ENCODE measurements at regions not wholly inside any gene's neighbourhood (a gene's known extent, or its start where the extent isn't known, plus 50 kb on each side); places are given as distances from the start of the nearest gene placed in this dataset.

GRCh38 chr10:106296750-106297392 is 867.6 kb downstream of the SORCS1 start:
- in situ Hi-C loops (cut with MboI; ENCODE audit: low sequenced_read_pairs) (no loop called here), dilution Hi-C loops (cut with HindIII; ENCODE audit: low sequenced_read_pairs, unreplicated experiment) (no loop called here), intact Hi-C loops (cut with micrococcal nuclease) (no loop called here)
- Histone ChIP-seq H3K9me1 (ENCODE audit: insufficient read depth, low read length) (no peaks in the 10 kb centered on the region), H4K5ac (ENCODE audit: low read depth, low read length) (no peak overlapping the region), H4K20me1 (ENCODE audit: insufficient read depth, low read length) (no peaks in the 10 kb centered on the region), H3K56ac (ENCODE audit: extremely low read depth, insufficient read depth, low read length) (no peak overlapping the region), H3K18ac (ENCODE audit: low read depth, low read length) (no peak overlapping the region), H2BK15ac (ENCODE audit: low read depth, low read length) (no peak overlapping the region), H2BK5ac (ENCODE audit: low read depth, low read length, poor library complexity, severe bottlenecking) (no peak overlapping the region), H4K91ac (ENCODE audit: insufficient read depth, low read depth, low read length) (no peak overlapping the region), H3K27me3 (ENCODE audit: control insufficient read depth, insufficient read depth, low read length) (no peaks in the 10 kb centered on the region), H4K8ac (ENCODE audit: low read depth in 2 of 2, low read length in 2 of 2) (no peak overlapping the region), H2AK9ac (replicated peaks; ENCODE audit: low read depth, low read length, poor library complexity) (no peak overlapping the region), H3K4me3 (ENCODE audit: insufficient read depth, low read depth, low read length) (no peak overlapping the region), H3K9me3 (ENCODE audit: control insufficient read depth, insufficient read depth, low read length) (no peaks in the 10 kb centered on the region), H3K14ac (replicated peaks; ENCODE audit: low read depth, low read length) (no peak overlapping the region), H3K36me3 (ENCODE audit: control insufficient read depth, insufficient read depth, low read length) (no peaks in the 10 kb centered on the region), H2BK20ac (ENCODE audit: low read depth, low read length) (no peak overlapping the region), H3K79me1 (ENCODE audit: low read depth in 1 of 2, low read length in 2 of 2) (no peaks in the 10 kb centered on the region), H3K4me2 (ENCODE audit: low read depth, low read length) (no peak overlapping the region), H3K23ac (ENCODE audit: low read depth, low read length) (no peak overlapping the region), H3K4me1 (ENCODE audit: control insufficient read depth, insufficient read depth, low read length) (no peaks in the 10 kb centered on the region), H3K27ac (ENCODE audit: insufficient read depth, low read length) (no peak overlapping the region), H3K4ac (ENCODE audit: low read depth, low read length) (no peak overlapping the region), H3K9ac (ENCODE audit: low read depth, low read length) (no peak overlapping the region), H2BK120ac (ENCODE audit: low read depth, low read length) (no peak overlapping the region), H2AFZ (replicated peaks; ENCODE audit: low read length, poor library complexity) (no peak overlapping the region), H2AK5ac (ENCODE audit: low read depth, low read length) (no peak overlapping the region)
- TF ChIP-seq NFE2L2 (IDR thresholded peaks at IDR 0.05; ENCODE audit: low read depth, low read length) (no peak), MAFK (IDR thresholded peaks at IDR 0.05; ENCODE audit: low read depth, low read length) (no peak), ELK1 (IDR thresholded peaks at IDR 0.05; ENCODE audit: borderline replicate concordance, low read depth, low read length) (no peak), CEBPB (IDR thresholded peaks at IDR 0.05; ENCODE audit: low read depth, low read length) (no peak), MXI1 (IDR thresholded peaks at IDR 0.05; ENCODE audit: borderline replicate concordance, low read depth, low read length) (no peak), BHLHE40 (IDR thresholded peaks at IDR 0.05; ENCODE audit: low read depth, low read length) (no peak), CTCF (conservative IDR thresholded peaks at IDR 0.05; ENCODE audit: low read depth, low read length) (no peak), POLR2A (IDR thresholded peaks at IDR 0.05; ENCODE audit: low read depth, low read length) (no peak), FOS (IDR thresholded peaks at IDR 0.05; ENCODE audit: low read depth, low read length) (no peak), MAZ (IDR thresholded peaks at IDR 0.05; ENCODE audit: borderline replicate concordance, low read depth, low read length) (no peak), CHD1 (IDR thresholded peaks at IDR 0.05; ENCODE audit: low read depth, low read length) (no peak), RFX5 (IDR thresholded peaks at IDR 0.05; ENCODE audit: low read depth, low read length) (no peak), RCOR1 (IDR thresholded peaks at IDR 0.05; ENCODE audit: insufficient replicate concordance, low read length) (no peak), RAD21 (IDR thresholded peaks at IDR 0.05; ENCODE audit: low read length) (no peak), USF2 (IDR thresholded peaks at IDR 0.05; ENCODE audit: low read depth, low read length) (no peak), SMC3 (IDR thresholded peaks at IDR 0.05; ENCODE audit: low read depth, low read length) (no peak)
- ChIA-PET POLR2A (ENCODE audit: unreplicated experiment) (no interaction called here), CTCF (no interaction called here)
- DNase-seq (no peak), ATAC-seq (ENCODE audit: low read depth) (no peak)
- no CpG with 5 or more reads among the region's 3 CpGs for WGBS, 2 experiments (ENCODE audit: extremely low coverage in 2 of 2, insufficient read length in 1 of 2)
- BruUV-seq (replicated peaks), result no TSS peak
